GM13976 (cell line): ENCODE measurements at regions not wholly inside any gene's neighbourhood (a gene's known extent, or its start where the extent isn't known, plus 50 kb on each side); places are given as distances from the start of the nearest gene placed in this dataset.

Experiments used
- DNase-seq: peaks from one replicate; pipeline ENCODE4 v3.0.0; 2012; ENCODE audit warnings: low spot score
- CTCF ChIP-seq: IDR thresholded peaks from 2 replicates; pipeline ENCODE4 v1.5.1; 2012; ENCODE audit warnings: borderline replicate concordance, mild to moderate bottlenecking; ENCODE audit not compliant: insufficient read depth; ENCODE audit errors: extremely low read depth, missing control alignments, control extremely low read depth
- in situ Hi-C: fragments of 300-500 bp; cut with MboI; formaldehyde crosslinking; loops from one replicate; pipeline ENCODE4 v1.12.0; 2022; ENCODE audit warnings: low sequenced_read_pairs, mixed read lengths, inconsistent platforms; ENCODE audit not compliant: unreplicated experiment

- in situ Hi-C loops: no loop called here
- TF ChIP-seq CTCF: no peak
Measured at GRCh38 chr14:49446801-49447200, 139.4 kb downstream of the RPS29 start.

GRCh38 chr14:49438256-49438770 lies 147.9 kb downstream of the RPS29 start:
- TF ChIP-seq CTCF: no peak
- DNase-seq: no peak
- in situ Hi-C loops: no loop called here

More at GRCh38 chr14:49446801-49447200, 139.4 kb downstream of the RPS29 start:
- no peak for DNase-seq

- DNase-seq: no peak
- TF ChIP-seq CTCF: no peak
- in situ Hi-C loops: no loop called here
Measured at GRCh38 chr14:49428076-49428475, 158.1 kb downstream of the RPS29 start.

- in situ Hi-C loops: no loop called here
- TF ChIP-seq CTCF: no peak
- no peak for DNase-seq
Measured at GRCh38 chr14:49427117-49427516, 159.1 kb downstream of the RPS29 start.

- TF ChIP-seq CTCF: no peak
- in situ Hi-C loops: no loop called here
- DNase-seq: no peak
Measured at GRCh38 chr14:49425921-49426320, 160.3 kb downstream of the RPS29 start.

GRCh38 chr14:49424436-49425331 lies 161.5 kb downstream of the RPS29 start:
- no peak for TF ChIP-seq CTCF
- in situ Hi-C loops: no loop called here
- DNase-seq: no peak
